ENCODE measurements at regions not wholly inside any gene's neighbourhood (a gene's known extent, or its start where the extent isn't known, plus 50 kb on each side); places are given as distances from the start of the nearest gene placed in this dataset.

- H3K4me3 Mint-ChIP-seq: no peak overlapping the region
- TF ChIP-seq CTCF (IDR thresholded peaks at IDR 0.05) (no peak), EZH2 (IDR thresholded peaks at IDR 0.05; ENCODE audit: borderline replicate concordance, insufficient read depth, low read depth, low read length, poor library complexity, severe bottlenecking) (no peak)
- Histone ChIP-seq H3K27ac (ENCODE audit: low read length in 2 of 2) (no peak overlapping the region), H3K4me1 (ENCODE audit: control insufficient read depth in 2 of 2, insufficient read depth in 2 of 2, low read length in 2 of 2) (no peaks in the 10 kb centered on the region), H3K4me2 (replicated peaks; ENCODE audit: low read depth, low read length, poor library complexity, severe bottlenecking) (no peak overlapping the region), H3K9ac (ENCODE audit: low read length) (no peak overlapping the region), H4K20me1 (ENCODE audit: control insufficient read depth, insufficient read depth, low read length, poor library complexity, severe bottlenecking) (no peaks in the 10 kb centered on the region), H2AFZ (ENCODE audit: insufficient read depth, low read depth, low read length, poor library complexity, severe bottlenecking) (no peak overlapping the region), H3K79me2 (ENCODE audit: control insufficient read depth, insufficient read depth, low read length) (no peaks in the 10 kb centered on the region), H3K36me3 (replicated peaks in 1 of 2; ENCODE audit: control extremely low read depth in 1 of 2, control insufficient read depth in 1 of 2, extremely low read depth in 1 of 2, insufficient read depth in 2 of 2, low read length in 1 of 2) (no peaks in the 10 kb centered on the region), H3K27me3 (replicated peaks in 1 of 4; ENCODE audit: control extremely low read depth in 1 of 4, control insufficient read depth in 3 of 4, insufficient read depth in 4 of 4, low read length in 3 of 4) (no peaks in the 10 kb centered on the region), H3K9me3 (ENCODE audit: control extremely low read depth in 1 of 3, control insufficient read depth in 2 of 3, insufficient read depth in 1 of 3, low read length in 2 of 3) (no peaks in the 10 kb centered on the region), H3K4me3 (ENCODE audit: control extremely low read depth in 1 of 5, extremely low read depth in 1 of 5, insufficient read depth in 1 of 5, low read depth in 2 of 5, low read length in 4 of 5) (no peak overlapping the region)
- H3K4me1 Mint-ChIP-seq: no peaks in the 10 kb centered on the region
- intact Hi-C loops (cut with micrococcal nuclease): no loop called here
- peaks cover 28% of the 10 kb centered on the region for H3K27me3 Mint-ChIP-seq
- no peak for ATAC-seq (ENCODE audit: low read depth)
- ChIA-PET POLR2A (interaction anchor here (0.7 kb wide), 1 partner anchor 1065 kb away, joined by 3 read pairs; no protein-coding TSS in a partner anchor), CTCF (interaction anchor here (0.8 kb wide), 1 partner anchor 9 kb away, joined by 4 read pairs; no protein-coding TSS in a partner anchor)
- 78% methylated on average over 4 of the region's 4 CpGs for WGBS (ENCODE audit: insufficient coverage)
- no peak overlapping the region for H3K27ac Mint-ChIP-seq
- no peak for DNase-seq
- no peaks in the 10 kb centered on the region for H3K9me3 Mint-ChIP-seq (ENCODE audit: insufficient read depth)
Observed at GRCh38 chr7:131722371-131722770, 165.9 kb upstream of the PODXL start.

- no CpG with 5 or more reads among the region's 3 CpGs for WGBS (ENCODE audit: insufficient coverage)
- Histone ChIP-seq H3K4me1 (ENCODE audit: control insufficient read depth in 2 of 2, insufficient read depth in 2 of 2, low read length in 2 of 2) (no peaks in the 10 kb centered on the region), H3K36me3 (replicated peaks in 1 of 2; ENCODE audit: control extremely low read depth in 1 of 2, control insufficient read depth in 1 of 2, extremely low read depth in 1 of 2, insufficient read depth in 2 of 2, low read length in 1 of 2) (no peaks in the 10 kb centered on the region), H3K27ac (ENCODE audit: low read length in 2 of 2) (no peak overlapping the region), H3K79me2 (ENCODE audit: control insufficient read depth, insufficient read depth, low read length) (no peaks in the 10 kb centered on the region), H2AFZ (ENCODE audit: insufficient read depth, low read depth, low read length, poor library complexity, severe bottlenecking) (no peak overlapping the region), H3K9me3 (ENCODE audit: control extremely low read depth in 1 of 3, control insufficient read depth in 2 of 3, insufficient read depth in 1 of 3, low read length in 2 of 3) (no peaks in the 10 kb centered on the region), H3K27me3 (replicated peaks in 1 of 4; ENCODE audit: control extremely low read depth in 1 of 4, control insufficient read depth in 3 of 4, insufficient read depth in 4 of 4, low read length in 3 of 4) (no peaks in the 10 kb centered on the region), H3K9ac (ENCODE audit: low read length) (no peak overlapping the region), H3K4me2 (replicated peaks; ENCODE audit: low read depth, low read length, poor library complexity, severe bottlenecking) (no peak overlapping the region), H4K20me1 (ENCODE audit: control insufficient read depth, insufficient read depth, low read length, poor library complexity, severe bottlenecking) (no peaks in the 10 kb centered on the region), H3K4me3 (ENCODE audit: control extremely low read depth in 1 of 5, extremely low read depth in 1 of 5, insufficient read depth in 1 of 5, low read depth in 2 of 5, low read length in 4 of 5) (no peak overlapping the region)
- no peak for DNase-seq
- no peak for ATAC-seq (ENCODE audit: low read depth)
- Mint-ChIP-seq H3K27ac (no peak overlapping the region), H3K27me3 (peaks cover 27% of the 10 kb centered on the region), H3K4me3 (no peak overlapping the region), H3K4me1 (no peaks in the 10 kb centered on the region), H3K9me3 (ENCODE audit: insufficient read depth) (no peaks in the 10 kb centered on the region)
- ChIA-PET CTCF (no interaction called here), POLR2A (interaction anchor here (0.7 kb wide), 1 partner anchor 1064 kb away, joined by 3 read pairs; no protein-coding TSS in a partner anchor)
- intact Hi-C loops (cut with micrococcal nuclease): no loop called here
- TF ChIP-seq CTCF (IDR thresholded peaks at IDR 0.05): no peak
- TF ChIP-seq EZH2 (IDR thresholded peaks at IDR 0.05; ENCODE audit: borderline replicate concordance, insufficient read depth, low read depth, low read length, poor library complexity, severe bottlenecking): no peak
Observed at GRCh38 chr7:131721660-131722059, 165.2 kb upstream of the PODXL start.
